IPS-NIHi7 (cell line): ENCODE measurements at regions not wholly inside any gene's neighbourhood (a gene's known extent, or its start where the extent isn't known, plus 50 kb on each side); places are given as distances from the start of the nearest gene placed in this dataset.

Experiments
- DNase-seq: peaks from one replicate; pipeline ENCODE4 v3.0.0; 2012; ENCODE audit warnings: mixed read lengths; ENCODE audit errors: extremely low spot score

GRCh38 chr2:163369111-163369510, 366.7 kb downstream of the FIGN start:
- no peak for DNase-seq

- DNase-seq = no peak
Measured at GRCh38 chr2:163368655-163369054, 367.2 kb downstream of the FIGN start.

GRCh38 chr2:163367825-163368582, 367.8 kb downstream of the FIGN start:
- no peak for DNase-seq

GRCh38 chr2:163364736-163365135, 371.1 kb downstream of the FIGN start:
- DNase-seq = no peak

GRCh38 chr2:163353551-163353950, 382.3 kb downstream of the FIGN start:
- no peak for DNase-seq

GRCh38 chr2:163351966-163352365, 383.8 kb downstream of the FIGN start:
- DNase-seq = no peak

GRCh38 chr2:163351143-163351542, 384.7 kb downstream of the FIGN start:
- DNase-seq = no peak

- no peak for DNase-seq
Measured at GRCh38 chr2:163348857-163349380, 386.9 kb downstream of the FIGN start.

- peak; percentile 85 for DNase-seq
Measured at GRCh38 chr2:163347982-163348856, 387.6 kb downstream of the FIGN start.

GRCh38 chr2:163345795-163346573, 389.8 kb downstream of the FIGN start:
- DNase-seq = peak; percentile 22

GRCh38 chr2:163343316-163343715, 392.5 kb downstream of the FIGN start:
- no peak for DNase-seq

- no peak for DNase-seq
Measured at GRCh38 chr2:163341426-163341825, 394.4 kb downstream of the FIGN start.

- no peak for DNase-seq
Measured at GRCh38 chr2:163338270-163338669, 397.5 kb downstream of the FIGN start.

GRCh38 chr2:163324677-163325076, 411.1 kb downstream of the FIGN start:
- no peak for DNase-seq

GRCh38 chr2:163319006-163319405, 416.8 kb downstream of the FIGN start:
- DNase-seq = no peak

GRCh38 chr2:163314712-163315111, 421.1 kb downstream of the FIGN start:
- no peak for DNase-seq

GRCh38 chr2:163312713-163313112, 423.1 kb downstream of the FIGN start:
- DNase-seq = no peak

- no peak for DNase-seq
Measured at GRCh38 chr2:163306647-163307046, 429.2 kb downstream of the FIGN start.

- DNase-seq = no peak
Measured at GRCh38 chr2:163302141-163302540, 433.7 kb downstream of the FIGN start.

- DNase-seq = no peak
Measured at GRCh38 chr2:163291790-163292189, 444.0 kb downstream of the FIGN start.

- no peak for DNase-seq
Measured at GRCh38 chr2:163281717-163282116, 443.1 kb upstream of the KCNH7 start.
